GM19372 (cell line): ENCODE measurements at regions not wholly inside any gene's neighbourhood (a gene's known extent, or its start where the extent isn't known, plus 50 kb on each side); places are given as distances from the start of the nearest gene placed in this dataset.

ENCODE experiments used
- ATAC-seq: cut with Tn5 transposase; IDR thresholded peaks from one replicate; pipeline ENCODE4 v1.9.1; 2021; ENCODE audit warnings: mild to moderate bottlenecking, low read depth, moderate library complexity; ENCODE audit not compliant: unreplicated experiment

DNA sequence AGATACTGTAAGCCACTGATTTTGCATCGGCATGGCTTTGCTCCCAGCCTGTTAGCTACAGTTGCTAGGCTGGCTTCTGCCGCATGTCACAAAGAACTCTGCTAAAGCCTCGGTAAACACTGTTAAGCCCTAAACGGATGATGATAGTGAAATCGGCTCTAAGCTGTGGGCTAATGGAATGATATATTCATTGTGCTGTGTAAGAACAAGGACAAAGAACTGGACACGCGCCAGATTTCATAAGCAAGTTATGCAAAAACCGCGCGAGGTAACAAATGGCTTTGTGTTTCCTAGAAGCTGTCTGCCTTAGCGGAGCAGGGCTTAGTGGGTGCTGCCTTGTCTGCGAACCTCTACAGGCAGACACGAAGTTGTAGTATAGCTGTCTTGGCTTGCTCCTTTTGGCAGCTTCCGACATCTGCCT, 331.3 kb upstream of the COBL start:
- no peak for ATAC-seq

DNA sequence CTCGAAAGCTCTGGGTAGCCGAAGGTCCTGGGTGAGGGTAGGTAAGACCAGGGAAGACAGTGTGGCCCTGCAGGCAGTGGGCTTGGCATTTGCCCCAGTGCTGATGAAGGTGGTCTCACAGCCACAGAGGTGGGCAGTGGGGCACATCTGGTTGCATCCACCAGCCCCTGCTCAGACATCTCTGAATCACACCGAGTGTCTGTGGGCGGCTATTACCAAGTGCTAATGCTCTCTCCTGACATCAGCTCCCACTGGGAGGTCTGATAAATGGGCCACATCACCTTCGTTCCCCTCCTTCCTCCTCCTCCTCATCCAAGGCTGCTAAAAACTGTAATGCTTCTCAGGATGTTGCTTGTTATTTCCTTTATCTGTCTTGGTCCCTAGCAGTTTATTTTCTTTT, 330.9 kb upstream of the COBL start:
- no peak for ATAC-seq

DNA sequence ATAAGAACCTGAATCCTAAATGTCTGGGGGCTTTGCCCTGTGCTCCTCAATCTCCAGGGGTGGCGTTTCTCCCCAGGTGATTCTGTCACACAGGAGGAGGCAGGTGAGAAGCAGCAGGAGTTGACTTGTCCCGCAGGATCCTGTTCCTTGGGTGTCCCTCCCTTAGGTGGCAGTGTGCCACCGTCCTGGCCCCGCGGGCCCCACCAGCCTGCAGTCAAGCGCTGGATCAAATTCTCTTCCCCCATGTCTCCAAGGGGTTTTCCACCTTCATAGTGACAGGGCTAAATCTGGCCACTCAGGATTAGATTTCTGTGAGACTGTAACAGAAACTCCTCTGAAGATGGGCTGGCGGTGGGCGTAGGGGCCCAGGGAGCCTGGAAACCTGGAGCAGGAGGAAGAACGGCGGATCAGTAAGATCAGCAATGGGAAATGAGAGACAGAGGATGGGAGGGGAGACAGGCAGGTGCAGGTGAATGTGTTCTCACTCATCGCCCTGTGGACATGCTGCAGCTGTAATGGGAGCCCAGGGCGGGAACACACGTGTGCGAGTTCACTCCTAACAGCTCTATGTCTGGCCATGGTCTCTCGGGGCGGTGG, 329.2 kb upstream of the COBL start:
- no peak for ATAC-seq

DNA sequence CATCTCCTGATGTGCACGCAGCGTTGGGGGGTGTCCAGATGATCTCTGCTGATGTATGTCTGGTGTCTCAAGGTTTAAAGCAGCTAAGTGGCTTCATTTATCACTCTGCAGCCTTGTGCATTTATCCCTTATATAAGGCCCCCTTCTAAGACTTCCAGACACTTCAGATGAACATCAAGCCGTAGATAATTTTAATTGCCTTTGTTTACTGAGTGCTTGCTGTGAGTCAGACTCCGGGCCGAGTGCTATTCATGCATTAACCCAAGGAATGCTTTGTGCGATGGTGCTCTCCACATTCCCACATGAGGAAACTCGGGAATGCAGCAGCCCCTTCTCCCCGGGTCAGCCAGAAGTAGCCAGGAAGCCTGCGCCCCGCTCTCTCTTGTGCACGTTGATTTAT, 328.6 kb upstream of the COBL start:
- no peak for ATAC-seq

DNA sequence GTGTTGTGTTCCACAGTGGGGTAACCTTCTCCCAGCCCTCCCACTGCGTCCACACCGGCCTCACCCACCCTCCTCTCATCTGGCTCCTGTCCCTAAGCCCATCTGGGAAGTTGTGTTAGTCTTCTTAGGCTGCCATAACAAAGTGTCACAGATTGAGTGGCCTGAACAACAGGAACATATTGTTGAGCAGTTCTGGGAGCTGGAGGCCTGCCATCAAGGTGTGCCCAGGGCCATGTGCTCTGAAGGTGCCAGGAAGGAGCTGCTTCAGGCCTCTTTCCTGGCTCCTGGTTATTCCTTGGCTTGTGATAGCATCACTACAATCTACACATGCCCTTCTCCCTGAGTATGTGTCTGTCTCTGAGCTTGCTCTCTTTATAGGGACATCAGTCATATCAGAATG, 327.6 kb upstream of the COBL start:
- ATAC-seq = no peak

DNA sequence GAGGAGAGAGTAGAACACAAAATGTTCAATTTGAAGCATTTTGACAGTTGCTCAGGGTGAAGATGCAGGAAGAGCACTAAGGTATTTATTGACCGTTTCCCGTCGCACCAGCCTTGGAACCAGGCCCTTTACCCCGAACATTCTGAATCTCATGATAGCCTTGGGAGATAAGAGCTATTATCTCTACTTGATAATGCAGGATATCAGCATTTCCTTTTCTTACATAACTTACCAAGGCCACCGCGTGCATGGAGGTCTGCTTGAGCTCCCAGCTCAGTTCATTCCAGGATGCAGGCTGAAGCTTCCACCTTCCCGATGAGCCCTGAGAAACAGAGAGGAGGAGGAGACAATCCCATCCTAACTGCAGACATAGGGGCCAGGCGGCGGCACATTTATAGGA, 324.2 kb upstream of the COBL start:
- no peak for ATAC-seq

DNA sequence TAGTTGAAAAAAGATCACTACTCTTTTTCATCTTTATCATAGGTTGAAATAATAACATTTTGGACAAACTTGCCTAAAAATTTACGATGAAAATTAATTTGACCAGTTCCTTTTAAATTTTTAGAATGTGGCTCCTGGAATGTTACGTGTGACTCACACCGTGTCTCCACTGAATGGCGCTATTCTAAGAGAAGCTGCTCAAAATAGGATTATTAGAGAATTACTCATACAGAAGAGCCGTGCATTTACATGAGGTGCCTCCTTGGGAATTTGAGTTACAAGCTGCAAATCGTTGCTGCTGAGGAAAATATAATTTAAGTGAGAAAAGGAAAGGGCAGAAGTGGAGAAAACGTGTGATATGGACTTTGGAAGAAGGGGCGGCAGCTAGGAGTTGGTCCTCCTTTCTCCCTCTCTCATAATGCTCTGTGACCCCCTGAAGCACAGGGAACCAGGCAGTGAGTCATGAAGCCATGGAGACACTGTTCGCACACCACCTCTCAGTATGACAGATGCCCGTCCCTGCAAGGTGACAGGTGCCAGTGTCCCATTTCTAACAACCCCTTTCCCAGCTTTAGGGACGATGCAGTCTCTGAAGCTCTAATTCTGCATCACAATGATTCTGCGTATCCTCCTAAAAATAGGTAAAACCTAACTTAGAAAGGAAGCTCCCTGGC, 323.2 kb upstream of the COBL start:
- ATAC-seq = no peak

DNA sequence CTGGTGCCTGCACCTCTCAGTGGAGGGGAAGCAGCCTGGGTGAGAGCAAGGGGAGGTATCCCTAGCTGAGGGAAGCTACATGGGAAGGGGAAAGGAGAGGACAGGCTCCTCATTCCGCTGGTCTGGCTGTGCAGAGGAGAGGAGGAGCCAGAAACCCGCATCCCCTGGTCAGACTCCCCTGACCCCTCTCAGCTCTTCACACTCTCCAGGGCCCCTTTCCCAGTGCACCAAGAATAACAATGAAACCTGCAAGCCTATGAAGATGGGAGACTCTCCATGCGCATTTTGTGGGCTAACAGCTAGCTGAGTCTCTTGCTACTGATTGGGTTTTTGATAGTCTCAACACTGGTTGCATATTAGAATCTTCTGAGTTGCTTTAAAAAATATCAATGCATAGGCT, 319.9 kb upstream of the COBL start:
- no peak for ATAC-seq

DNA sequence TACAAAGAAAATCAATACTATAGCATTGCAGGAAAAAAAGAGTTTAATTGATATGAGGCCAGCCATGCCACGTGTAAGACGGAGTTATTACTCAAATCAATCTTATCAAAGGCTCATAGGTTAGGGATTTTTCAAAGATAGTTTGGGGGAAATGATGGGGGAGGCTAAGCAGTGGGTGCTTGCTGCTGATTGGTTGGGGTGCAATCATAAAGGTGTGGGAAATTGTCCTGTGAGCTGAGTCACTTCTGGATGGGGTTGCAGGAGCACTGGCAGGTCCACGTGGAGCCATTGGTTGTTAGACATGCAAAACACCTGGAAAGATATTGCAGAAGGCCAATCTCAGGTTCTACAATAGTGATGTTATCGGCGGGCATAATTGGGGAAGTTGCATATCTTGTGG, 319.2 kb upstream of the COBL start:
- ATAC-seq = no peak

DNA sequence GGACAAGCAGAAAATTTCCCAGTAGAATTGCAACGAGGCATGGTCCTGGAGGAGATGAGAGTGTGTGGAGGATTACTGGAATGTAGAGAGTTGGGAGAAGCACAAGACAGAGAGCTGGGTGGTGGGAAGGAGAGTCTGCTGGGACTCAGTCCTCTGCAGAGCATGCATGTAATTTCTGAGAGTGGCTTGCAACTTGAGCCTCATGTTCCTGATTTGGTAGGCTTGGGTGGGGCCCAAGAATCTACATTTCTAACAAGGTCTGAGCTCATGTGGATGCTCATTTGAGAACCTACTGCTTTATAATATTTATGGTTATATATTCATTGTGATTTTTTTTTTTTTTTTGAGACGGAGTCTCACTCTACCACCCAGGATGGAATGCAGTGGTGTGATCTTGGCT, 317.9 kb upstream of the COBL start:
- no peak for ATAC-seq

DNA sequence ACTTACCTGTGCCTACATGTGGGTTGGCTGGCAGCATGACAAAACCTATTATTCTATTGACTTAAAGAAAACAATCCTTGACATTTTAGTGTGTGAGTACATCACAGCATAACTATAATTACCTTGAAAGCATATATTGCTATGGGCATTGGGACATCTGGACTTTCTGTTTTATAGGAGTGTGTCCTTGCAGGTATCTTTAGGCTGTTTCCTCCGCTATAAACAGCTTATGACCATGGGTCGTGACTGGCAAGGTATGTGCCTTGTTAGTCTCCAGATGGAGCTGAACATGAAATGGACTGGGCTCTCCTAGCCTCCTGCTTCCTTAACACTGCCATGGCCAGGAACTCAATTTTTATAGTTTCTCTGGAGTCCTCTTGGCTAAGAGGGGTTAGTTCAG, 317.4 kb upstream of the COBL start:
- no peak for ATAC-seq

DNA sequence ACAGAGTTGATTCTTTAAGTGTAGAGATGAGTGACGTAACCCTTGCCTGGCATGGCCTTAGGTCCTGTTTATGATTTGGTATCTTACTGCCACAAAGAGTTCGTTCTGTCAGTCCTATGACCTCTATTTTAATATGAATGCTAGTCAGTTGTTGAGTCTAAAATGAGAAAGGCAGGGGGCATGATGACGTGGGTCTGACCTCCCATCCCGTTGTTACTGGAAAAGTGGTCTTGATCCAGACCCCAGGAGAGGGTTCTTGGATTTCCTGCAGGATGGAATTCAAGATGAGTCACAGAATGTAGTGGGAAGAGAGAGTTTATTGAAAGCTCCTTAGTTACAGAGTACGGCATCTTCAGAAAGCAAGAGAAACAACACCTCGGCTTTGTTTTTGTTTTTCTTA, 317.0 kb upstream of the COBL start:
- no peak for ATAC-seq

DNA sequence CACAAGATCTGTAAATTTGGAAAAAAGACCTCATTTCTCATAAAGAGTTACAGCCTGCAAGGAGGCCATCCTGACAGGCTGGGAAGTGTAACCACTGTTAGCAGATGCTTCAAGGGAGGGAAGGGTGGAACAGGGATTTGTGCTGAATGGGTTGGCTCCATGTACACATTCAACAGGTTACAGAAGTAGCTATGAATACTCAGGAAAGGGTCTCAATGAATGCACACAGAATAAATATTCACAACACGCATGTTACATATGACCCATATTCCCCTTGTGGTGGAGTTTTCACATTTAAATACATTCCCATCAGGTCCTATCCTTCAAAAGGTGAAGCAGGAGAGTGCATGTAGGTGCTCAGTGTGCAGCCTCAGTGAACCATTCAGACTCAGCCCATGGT, 316.4 kb upstream of the COBL start:
- ATAC-seq = no peak

DNA sequence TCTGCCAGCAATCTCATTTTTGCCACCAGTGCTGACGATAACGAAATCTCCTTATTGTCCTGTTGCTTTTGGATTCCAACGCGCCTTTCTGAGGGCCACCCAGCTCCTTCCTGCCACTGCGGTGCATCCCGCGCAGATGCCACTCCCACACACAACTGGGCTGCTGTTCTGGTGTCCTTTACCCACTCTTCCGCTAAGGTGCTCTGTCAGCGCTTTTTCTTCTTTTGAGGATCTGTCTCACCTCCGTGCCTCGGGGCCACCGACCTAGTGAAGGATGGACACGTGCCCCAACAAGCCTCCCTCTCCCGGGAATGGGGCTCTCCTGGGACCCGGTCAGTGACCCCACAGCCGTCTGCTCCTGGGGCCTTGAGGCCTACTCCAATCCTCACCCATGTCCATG, 314.3 kb upstream of the COBL start:
- ATAC-seq = no peak

DNA sequence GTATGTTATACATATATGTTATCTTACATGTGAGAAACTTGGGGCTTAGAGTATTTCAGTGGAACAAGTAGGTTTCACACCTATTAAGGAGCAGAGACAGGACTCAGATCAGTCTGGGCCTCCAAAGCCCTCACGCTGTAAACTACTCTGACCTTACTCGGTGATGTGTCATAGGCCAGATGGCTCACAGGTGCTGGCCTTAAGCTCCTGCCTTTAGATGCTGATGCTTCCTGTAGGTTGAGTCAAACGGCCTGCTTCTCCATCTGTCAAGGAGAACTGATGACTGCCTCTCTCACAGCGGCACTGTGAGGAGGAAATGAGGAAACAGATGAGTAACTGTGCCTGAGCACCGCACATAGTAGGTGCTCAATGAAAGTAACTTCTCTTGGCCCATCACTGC, 312.6 kb upstream of the COBL start:
- no peak for ATAC-seq

DNA sequence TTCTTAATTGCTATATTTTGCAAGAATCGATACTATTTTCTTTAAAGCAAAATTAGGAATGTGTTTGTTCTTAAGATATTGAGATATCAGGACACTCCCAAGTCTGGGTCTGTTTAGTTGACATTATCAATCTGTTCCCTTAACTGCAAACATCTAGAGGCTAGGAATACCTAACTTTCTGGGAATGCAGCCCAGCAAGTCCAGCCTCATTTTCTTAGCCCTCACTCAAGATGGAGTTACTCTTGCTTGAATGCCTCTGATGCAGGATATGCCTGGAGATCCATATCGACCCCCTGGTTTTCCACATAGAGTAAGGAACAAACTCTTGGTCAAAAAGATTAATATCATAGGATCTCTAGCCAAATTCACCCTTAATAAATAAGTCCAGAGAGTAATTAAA, 305.3 kb upstream of the COBL start:
- no peak for ATAC-seq

DNA sequence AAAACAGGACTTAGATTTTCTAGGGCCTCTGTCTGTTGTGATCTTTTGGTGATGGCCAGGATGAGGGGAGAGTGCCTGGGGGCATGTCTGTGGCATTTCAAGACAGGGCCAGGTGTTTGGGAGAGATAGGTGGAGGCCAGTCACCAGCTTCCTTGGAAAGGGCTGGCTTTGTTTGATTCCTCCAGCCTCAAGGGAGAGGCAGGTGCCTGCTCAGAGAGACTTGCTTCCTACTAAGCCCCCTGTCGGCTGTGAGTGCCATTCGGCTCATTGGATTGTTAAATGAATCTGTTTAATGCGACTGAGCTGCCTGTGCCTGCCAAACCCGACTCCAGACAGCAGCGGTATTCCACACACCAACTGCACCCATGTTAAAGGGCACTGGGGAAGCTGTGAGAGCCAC, 304.1 kb upstream of the COBL start:
- no peak for ATAC-seq

DNA sequence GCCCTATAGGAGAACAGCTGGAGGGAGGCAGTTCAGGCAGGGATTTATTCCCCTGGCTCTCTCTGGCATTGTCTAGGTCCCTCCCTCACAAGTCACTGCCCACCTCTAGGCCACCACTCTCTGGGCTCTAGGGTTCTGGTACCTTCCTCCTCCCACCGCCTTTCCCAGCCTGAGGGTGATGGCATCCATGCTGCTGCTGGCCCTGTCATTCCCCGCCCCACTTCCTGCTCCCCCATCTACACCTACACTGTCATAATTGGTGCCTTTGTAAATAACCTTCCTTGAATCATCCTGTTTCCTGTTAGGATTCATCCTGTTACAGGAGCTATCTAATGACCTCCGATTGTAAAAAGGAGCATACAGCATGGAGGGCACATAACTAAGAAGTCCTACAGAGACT, 303.3 kb upstream of the COBL start:
- ATAC-seq = no peak

DNA sequence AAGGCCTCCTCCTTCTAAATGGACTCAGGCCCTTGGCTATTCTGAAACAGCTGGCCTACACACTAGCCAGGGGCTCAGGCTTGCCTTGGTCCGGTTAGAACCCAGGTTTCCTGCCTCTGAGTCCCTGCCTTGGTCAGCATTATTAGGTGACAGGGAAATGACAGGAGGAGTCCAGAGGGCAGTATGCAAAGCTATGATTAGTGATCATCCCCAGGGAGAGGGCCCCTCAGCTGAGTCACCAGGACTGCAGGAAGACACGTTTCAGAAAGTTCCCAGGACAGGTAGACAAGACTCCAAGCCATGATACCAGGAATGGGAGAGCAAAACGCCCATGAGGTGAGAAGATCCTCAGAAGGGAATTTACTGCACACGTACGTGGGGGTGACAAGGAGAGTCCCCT, 301.1 kb upstream of the COBL start:
- ATAC-seq = no peak

DNA sequence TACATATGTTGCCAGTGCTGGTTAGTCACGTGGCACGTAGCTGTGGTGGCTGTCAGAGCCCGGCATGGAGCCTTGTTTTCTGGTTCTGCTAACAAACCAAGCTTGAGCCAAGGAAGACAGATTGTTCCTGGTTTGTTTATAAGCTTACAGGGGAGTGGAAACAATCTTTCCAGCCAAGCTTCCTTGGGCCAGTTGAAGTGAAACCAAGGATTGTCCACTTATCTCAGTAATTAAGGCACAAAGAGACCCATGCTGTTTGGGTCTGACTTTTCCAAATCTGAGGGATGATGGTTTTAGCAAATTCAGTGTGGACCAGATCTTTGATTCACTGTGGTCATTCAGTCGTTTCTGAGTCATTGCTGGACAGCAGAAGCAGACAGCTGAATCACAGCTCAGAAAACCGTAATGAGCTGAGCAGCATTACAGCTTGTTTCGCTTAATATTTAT, 297.3 kb upstream of the COBL start:
- ATAC-seq = no peak

DNA sequence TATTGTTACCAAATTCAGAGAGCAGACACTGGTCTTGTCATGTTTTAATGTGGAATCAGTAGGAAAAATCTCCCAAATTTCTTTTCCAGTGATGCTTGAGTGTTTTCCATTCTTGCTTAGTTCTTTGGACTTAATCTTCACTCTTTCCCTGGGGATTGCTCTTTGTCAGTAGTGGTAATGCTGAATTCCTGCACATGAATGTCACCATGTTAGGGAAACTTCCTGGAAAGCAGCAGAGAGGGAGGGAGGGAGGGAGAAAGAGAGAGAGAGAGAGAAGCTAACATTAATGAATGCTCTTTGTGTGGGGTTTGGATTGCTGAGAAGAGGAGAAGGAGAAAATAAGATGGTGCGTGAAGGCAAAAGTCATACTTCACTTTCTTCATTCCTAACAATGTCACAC, 295.3 kb upstream of the COBL start:
- no peak for ATAC-seq

DNA sequence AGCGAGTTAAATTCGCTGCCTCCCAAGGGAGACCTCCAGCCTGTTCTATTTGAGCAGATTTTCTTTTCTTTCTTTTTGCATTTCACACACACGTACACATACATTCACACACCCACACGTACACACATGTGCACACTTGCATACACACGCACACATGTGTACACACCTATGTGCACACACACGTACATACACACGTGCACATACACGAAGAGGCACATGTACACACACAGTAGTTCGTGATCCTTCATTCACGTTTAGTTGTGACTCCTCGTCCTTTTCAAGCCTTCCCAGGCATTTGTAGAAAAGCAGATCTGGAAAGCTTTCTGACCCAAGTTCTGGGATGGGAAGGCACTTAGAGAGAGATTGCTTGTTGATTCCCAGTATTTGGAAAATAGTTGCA, 290.8 kb upstream of the COBL start:
- no peak for ATAC-seq
